ENCODE measurements at regions not wholly inside any gene's neighbourhood (a gene's known extent, or its start where the extent isn't known, plus 50 kb on each side); places are given as distances from the start of the nearest gene placed in this dataset.

GRCh38 chr4:156073976-156074375, 120.3 kb upstream of the CTSO start:
- H3K4me3 ChIP-seq (ENCODE audit: low read length) = no peak overlapping the region
- TF ChIP-seq CTCF (IDR thresholded peaks at IDR 0.05; ENCODE audit: insufficient read depth, low read depth, low read length, missing control alignments) = no peak
- DNase-seq (ENCODE audit: low read depth) = no peak

- TF ChIP-seq CTCF (IDR thresholded peaks at IDR 0.05; ENCODE audit: insufficient read depth, low read depth, low read length, missing control alignments) = no peak
Measured at GRCh38 chr4:156060661-156061060, 107.0 kb upstream of the CTSO start.

GRCh38 chr4:156053174-156053573, 99.5 kb upstream of the CTSO start:
- peak; percentile 96 for DNase-seq (ENCODE audit: low read depth)
- no peak for TF ChIP-seq CTCF (IDR thresholded peaks at IDR 0.05; ENCODE audit: insufficient read depth, low read depth, low read length, missing control alignments)
- no peak overlapping the region for H3K4me3 ChIP-seq (ENCODE audit: low read length)

More at GRCh38 chr4:156060661-156061060, 107.0 kb upstream of the CTSO start:
- no peak for DNase-seq (ENCODE audit: low read depth)
- no peak overlapping the region for H3K4me3 ChIP-seq (ENCODE audit: low read length)

- no peak overlapping the region for H3K4me3 ChIP-seq (ENCODE audit: low read length)
- no peak for TF ChIP-seq CTCF (IDR thresholded peaks at IDR 0.05; ENCODE audit: insufficient read depth, low read depth, low read length, missing control alignments)
- DNase-seq (ENCODE audit: low read depth) = peak; percentile 87
Measured at GRCh38 chr4:156052116-156052515, 98.5 kb upstream of the CTSO start.

- DNase-seq (ENCODE audit: low read depth) = no peak
- no peak for TF ChIP-seq CTCF (IDR thresholded peaks at IDR 0.05; ENCODE audit: insufficient read depth, low read depth, low read length, missing control alignments)
Measured at GRCh38 chr4:156038772-156039171, 85.1 kb upstream of the CTSO start.

GRCh38 chr4:156036496-156036895, 82.8 kb upstream of the CTSO start:
- TF ChIP-seq CTCF (IDR thresholded peaks at IDR 0.05; ENCODE audit: insufficient read depth, low read depth, low read length, missing control alignments) = no peak

More at GRCh38 chr4:156038772-156039171, 85.1 kb upstream of the CTSO start:
- H3K4me3 ChIP-seq (ENCODE audit: low read length) = no peak overlapping the region

GRCh38 chr4:156029691-156030090, 76.0 kb upstream of the CTSO start:
- no peak for DNase-seq (ENCODE audit: low read depth)
- no peak for TF ChIP-seq CTCF (IDR thresholded peaks at IDR 0.05; ENCODE audit: insufficient read depth, low read depth, low read length, missing control alignments)

More at GRCh38 chr4:156036496-156036895, 82.8 kb upstream of the CTSO start:
- no peak overlapping the region for H3K4me3 ChIP-seq (ENCODE audit: low read length)
- no peak for DNase-seq (ENCODE audit: low read depth)

More at GRCh38 chr4:156029691-156030090, 76.0 kb upstream of the CTSO start:
- no peak overlapping the region for H3K4me3 ChIP-seq (ENCODE audit: low read length)

All from epithelial cell of esophagus (primary cell).